GM06990 (cell line): ENCODE measurements at regions not wholly inside any gene's neighbourhood (a gene's known extent, or its start where the extent isn't known, plus 50 kb on each side); places are given as distances from the start of the nearest gene placed in this dataset.

Experiments
- DNase-seq: peaks from one replicate; pipeline ENCODE4 v3.0.0-alpha.2; 2011; ENCODE audit not compliant: insufficient read length; ENCODE audit errors: extremely low read depth
- H3K27me3 ChIP-seq: replicated peaks from 2 replicates; pipeline ENCODE4 v1.6.0; 2011; ENCODE audit warnings: low read length; ENCODE audit not compliant: control insufficient read depth, insufficient read depth
- H3K36me3 ChIP-seq: 2 replicates; pipeline ENCODE4 v1.5.1; 2011; ENCODE audit warnings: low read length; ENCODE audit not compliant: control insufficient read depth, insufficient read depth
- H3K4me3 ChIP-seq: replicated peaks from 2 replicates; pipeline ENCODE4 v1.5.1; 2011; ENCODE audit warnings: low read depth, mild to moderate bottlenecking, control low read depth, low read length
- TF ChIP-seq, protein P1 (sequence below): IDR thresholded peaks from 2 replicates; pipeline ENCODE4 v1.5.1; 2011; ENCODE audit warnings: low read length, control low read depth, mild to moderate bottlenecking, inconsistent platforms; ENCODE audit not compliant: insufficient read depth, poor library complexity, severe bottlenecking

DNA sequence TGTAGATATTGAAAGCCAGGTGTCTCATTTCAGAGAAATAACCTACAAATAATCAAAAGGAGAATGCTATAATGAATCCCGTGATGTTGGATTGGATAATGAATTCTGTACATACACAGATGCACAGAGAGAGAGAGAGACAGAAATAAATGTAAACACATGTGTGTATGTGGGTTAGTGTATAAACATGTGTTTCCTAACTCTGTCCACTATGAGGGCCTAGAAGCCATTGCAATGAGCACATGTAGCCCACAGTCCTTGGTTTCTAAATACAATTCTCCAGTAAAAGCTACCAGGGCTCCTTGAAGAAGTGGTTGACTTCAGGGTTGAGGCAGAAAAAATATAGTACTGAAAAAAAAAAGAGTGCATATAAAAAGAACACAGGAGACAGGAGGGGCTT is 109.5 kb downstream of the INHBB start:
- no peaks in the 10 kb centered on the region; the same call in 1 of the 2 replicates for H3K27me3 ChIP-seq
- TF ChIP-seq, protein P1, sequence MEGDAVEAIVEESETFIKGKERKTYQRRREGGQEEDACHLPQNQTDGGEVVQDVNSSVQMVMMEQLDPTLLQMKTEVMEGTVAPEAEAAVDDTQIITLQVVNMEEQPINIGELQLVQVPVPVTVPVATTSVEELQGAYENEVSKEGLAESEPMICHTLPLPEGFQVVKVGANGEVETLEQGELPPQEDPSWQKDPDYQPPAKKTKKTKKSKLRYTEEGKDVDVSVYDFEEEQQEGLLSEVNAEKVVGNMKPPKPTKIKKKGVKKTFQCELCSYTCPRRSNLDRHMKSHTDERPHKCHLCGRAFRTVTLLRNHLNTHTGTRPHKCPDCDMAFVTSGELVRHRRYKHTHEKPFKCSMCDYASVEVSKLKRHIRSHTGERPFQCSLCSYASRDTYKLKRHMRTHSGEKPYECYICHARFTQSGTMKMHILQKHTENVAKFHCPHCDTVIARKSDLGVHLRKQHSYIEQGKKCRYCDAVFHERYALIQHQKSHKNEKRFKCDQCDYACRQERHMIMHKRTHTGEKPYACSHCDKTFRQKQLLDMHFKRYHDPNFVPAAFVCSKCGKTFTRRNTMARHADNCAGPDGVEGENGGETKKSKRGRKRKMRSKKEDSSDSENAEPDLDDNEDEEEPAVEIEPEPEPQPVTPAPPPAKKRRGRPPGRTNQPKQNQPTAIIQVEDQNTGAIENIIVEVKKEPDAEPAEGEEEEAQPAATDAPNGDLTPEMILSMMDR, result no peak
- no peak for DNase-seq

DNA sequence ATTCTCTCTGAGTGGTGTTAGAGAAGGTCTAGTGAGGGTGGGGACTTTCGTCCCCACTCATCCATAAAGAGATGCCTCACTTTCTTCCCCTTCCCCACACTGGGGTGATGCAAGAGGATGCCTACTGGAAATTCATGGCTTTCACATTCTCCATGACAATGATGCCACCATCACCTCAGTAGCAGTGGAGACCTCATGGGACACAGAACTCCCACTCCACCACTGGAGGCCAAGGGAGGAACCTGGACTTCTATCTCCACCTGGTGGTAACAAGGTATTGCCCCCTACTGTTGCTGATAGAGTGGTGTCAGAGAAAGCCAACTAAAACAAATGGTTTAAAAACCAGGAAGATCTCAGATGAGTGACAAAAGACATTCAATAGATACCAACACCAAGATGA is 110.9 kb downstream of the INHBB start:
- TF ChIP-seq, protein P1, result no peak
- Histone ChIP-seq H3K27me3 (no peaks in the 10 kb centered on the region; the same call in 1 of the 2 replicates), H3K4me3 (no peak overlapping the region), H3K36me3 (no peaks in the 10 kb centered on the region)
- no peak for DNase-seq

More for the DNA sequence above, 109.5 kb downstream of the INHBB start:
- H3K4me3 ChIP-seq, result no peak overlapping the region
- no peaks in the 10 kb centered on the region for H3K36me3 ChIP-seq

DNA sequence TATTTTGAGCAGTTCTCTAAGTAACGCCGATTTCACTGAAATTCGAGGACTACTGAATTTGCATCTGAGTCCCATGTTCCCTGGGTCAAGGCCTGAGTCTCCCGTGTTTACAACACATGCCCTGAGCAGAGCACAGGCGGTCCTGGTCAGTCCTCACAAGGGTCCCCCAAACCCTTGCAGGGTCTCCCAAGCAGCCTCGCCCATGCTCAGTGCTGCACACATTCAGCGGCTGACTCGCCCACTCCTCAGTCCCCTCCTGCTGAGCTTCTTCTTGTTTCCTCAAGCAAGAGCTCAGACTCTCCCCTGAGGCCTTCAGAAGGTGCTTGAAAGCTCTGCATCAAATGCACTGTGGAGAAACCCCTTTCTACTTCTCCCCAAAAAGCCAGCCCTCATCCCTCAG is 114.6 kb downstream of the INHBB start:
- Histone ChIP-seq H3K4me3 (no peak overlapping the region), H3K27me3 (peaks cover 1% of the 10 kb centered on the region), H3K36me3 (no peaks in the 10 kb centered on the region)
- no peak for DNase-seq
- TF ChIP-seq, protein P1, result no peak

DNA sequence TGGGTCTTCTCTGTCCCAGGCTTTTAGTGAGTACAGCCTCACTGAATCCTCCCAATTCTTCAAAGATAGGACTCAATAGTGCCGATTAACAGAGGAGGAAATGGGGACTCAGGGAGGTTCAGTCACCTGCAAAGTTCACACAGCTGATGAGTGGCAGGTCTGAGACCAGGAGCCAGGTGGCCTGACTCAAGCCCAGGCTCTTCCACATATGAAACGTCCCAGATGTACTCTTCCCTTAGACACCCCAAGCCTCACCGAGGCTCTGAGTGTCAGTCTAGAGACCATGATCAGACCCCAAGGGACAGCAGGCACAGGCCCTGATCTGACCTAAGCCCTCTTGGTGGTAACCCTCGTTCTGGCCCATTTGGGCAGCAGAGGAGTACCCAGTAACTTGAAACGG is 115.2 kb downstream of the INHBB start:
- Histone ChIP-seq H3K4me3 (no peak overlapping the region), H3K27me3 (peaks cover 1% of the 10 kb centered on the region), H3K36me3 (no peaks in the 10 kb centered on the region)
- TF ChIP-seq, protein P1, result no peak
- no peak for DNase-seq

DNA sequence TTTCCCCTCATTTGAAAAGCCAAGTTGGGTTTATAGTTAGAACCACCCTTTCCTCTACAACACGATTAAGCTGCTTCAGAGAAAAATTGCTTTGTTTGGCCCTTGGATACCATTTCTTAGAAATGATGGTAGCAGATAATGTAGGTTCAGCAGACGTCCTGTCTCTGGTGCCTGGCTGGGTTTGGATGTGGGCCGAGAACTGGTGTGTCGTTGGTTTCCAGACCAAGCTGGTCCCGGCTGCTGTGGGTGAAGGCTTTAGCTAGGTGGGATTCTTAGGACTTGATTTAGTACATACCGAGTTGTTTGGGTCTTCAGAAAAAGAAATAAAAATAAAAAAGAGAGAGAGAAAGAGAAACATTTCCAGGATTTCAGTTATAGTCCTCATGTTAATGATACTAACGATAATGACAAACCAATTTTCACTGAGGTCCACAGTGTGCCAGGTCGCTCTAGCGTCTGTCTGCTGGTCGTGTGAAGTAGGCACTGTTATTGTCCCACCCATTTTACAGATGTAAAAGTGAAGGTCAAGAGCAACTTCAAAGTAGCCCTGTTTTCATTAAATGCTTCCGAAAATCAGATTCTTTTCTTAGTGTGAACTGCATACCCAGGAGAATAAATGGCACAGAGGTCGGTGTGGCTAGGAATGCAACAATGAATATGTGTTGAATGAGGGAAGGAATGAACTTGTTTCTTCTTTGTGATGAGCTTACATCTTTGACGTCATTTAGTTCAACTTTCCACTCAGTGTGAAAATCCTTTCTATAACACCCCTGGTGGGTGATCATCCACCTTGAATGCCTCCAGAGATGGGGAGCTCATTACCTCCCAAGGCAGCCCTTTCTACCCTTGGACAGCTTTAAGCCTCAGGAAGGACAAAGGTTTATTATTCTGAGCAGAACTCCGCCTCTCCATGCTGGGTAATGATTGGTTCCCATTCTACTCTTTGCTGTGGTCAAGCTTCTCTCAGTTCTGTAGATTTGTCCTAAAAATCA is 115.9 kb downstream of the INHBB start:
- DNase-seq, result no peak
- H3K4me3 ChIP-seq, result no peak overlapping the region
- no peaks in the 10 kb centered on the region for H3K36me3 ChIP-seq
- TF ChIP-seq, protein P1, result no peak
- H3K27me3 ChIP-seq, result peaks cover 1% of the 10 kb centered on the region
